ENCODE measurements at regions not wholly inside any gene's neighbourhood (a gene's known extent, or its start where the extent isn't known, plus 50 kb on each side); places are given as distances from the start of the nearest gene placed in this dataset.
"Not testable (repeated sequence)": the region's sequence is repeated elsewhere in the genome, so short reads cannot be mapped to it uniquely, and the experiment has no call there.

- DNase-seq = no peak
These were observed 199.9 kb upstream of the COX10 start for GRCh38 chr17:13869331-13869940.

- DNase-seq = no peak
These were observed 198.0 kb upstream of the COX10 start for GRCh38 chr17:13871261-13871660.

GRCh38 chr17:13874134-13874533 lies 195.2 kb upstream of the COX10 start:
- DNase-seq = no peak

- DNase-seq = no peak
These were observed 194.5 kb upstream of the COX10 start for GRCh38 chr17:13874817-13875216.

GRCh38 chr17:13879961-13880466 lies 189.3 kb upstream of the COX10 start:
- no peak for DNase-seq

GRCh38 chr17:13883659-13884058 lies 185.6 kb upstream of the COX10 start:
- DNase-seq = no peak

- DNase-seq = no peak
These were observed 185.0 kb upstream of the COX10 start for GRCh38 chr17:13884347-13884746.

- DNase-seq = no peak
These were observed 183.8 kb upstream of the COX10 start for GRCh38 chr17:13885550-13885949.

- DNase-seq = no peak
These were observed 183.1 kb upstream of the COX10 start for GRCh38 chr17:13885953-13886889.

GRCh38 chr17:13888056-13888609 lies 181.2 kb upstream of the COX10 start:
- no peak for DNase-seq

GRCh38 chr17:13908971-13909370 lies 160.3 kb upstream of the COX10 start:
- DNase-seq = not testable (repeated sequence)

- no peak for DNase-seq
These were observed 159.3 kb upstream of the COX10 start for GRCh38 chr17:13909901-13910519.

- no peak for DNase-seq
These were observed 151.7 kb upstream of the COX10 start for GRCh38 chr17:13917634-13918033.

- no peak for DNase-seq
These were observed 151.1 kb upstream of the COX10 start for GRCh38 chr17:13918247-13918646.

GRCh38 chr17:13919818-13920217 lies 149.5 kb upstream of the COX10 start:
- no peak for DNase-seq

- no peak for DNase-seq
These were observed 148.9 kb upstream of the COX10 start for GRCh38 chr17:13920413-13920812.

- DNase-seq = no peak
These were observed 147.2 kb upstream of the COX10 start for GRCh38 chr17:13921841-13922776.

GRCh38 chr17:13922885-13923284 lies 146.4 kb upstream of the COX10 start:
- no peak for DNase-seq

- DNase-seq = no peak
These were observed 143.7 kb upstream of the COX10 start for GRCh38 chr17:13925579-13925978.

- DNase-seq = no peak
These were observed 138.2 kb upstream of the COX10 start for GRCh38 chr17:13931111-13931526.

- DNase-seq = no peak
These were observed 137.4 kb upstream of the COX10 start for GRCh38 chr17:13931800-13932460.
